ENCODE measurements at regions not wholly inside any gene's neighbourhood (a gene's known extent, or its start where the extent isn't known, plus 50 kb on each side); places are given as distances from the start of the nearest gene placed in this dataset.

DNA sequence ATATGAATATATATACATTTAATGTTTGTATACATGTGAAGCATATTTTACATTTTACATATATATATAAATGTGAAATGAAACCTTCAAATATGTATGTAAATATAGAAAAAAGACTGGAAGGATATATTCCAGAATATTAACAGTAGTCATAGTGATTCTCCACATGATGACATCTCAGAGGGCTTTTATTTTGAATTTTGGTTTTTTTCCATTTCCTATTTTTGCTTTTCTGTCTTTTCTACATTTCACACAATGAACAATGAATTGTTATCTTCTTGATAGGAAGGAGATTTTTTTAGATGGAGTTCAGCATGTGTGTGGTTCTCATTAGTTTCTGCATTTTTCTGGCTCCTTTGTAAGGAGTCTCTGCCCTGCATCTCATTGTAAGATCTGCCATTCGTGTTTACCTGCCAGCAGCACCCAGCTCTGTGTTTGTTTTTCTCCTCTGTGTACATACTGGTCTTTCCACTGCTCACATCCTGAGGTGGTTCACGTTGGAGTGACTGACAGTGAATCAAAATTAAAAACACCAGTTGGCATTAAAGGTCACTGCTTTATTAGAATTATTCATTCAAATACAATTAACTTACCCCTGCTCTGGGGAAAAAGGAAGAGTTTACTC is 425.3 kb upstream of the MDFIC2 start:
- Mint-ChIP-seq H3K27ac (no peak overlapping the region), H3K4me1 (peaks cover 9% of the 10 kb centered on the region), H3K4me3 (no peak overlapping the region), H3K36me3 (no peaks in the 10 kb centered on the region), H3K9me3 (no peaks in the 10 kb centered on the region), H3K27me3 (ENCODE audit: low read depth) (no peaks in the 10 kb centered on the region)
- CTCF ChIA-PET: no interaction called here
- TF ChIP-seq CREM (CRISPR knock-in tag; IDR thresholded peaks at IDR 0.05) (no peak), FOXP1 (CRISPR knock-in tag; IDR thresholded peaks at IDR 0.05; ENCODE audit: borderline replicate concordance) (no peak), KAT7 (CRISPR knock-in tag; IDR thresholded peaks at IDR 0.05; ENCODE audit: borderline replicate concordance) (no peak), ZNF396 (CRISPR knock-in tag; IDR thresholded peaks at IDR 0.05; ENCODE audit: borderline replicate concordance) (no peak), ETV6 (CRISPR knock-in tag; IDR thresholded peaks at IDR 0.05) (no peak), TCF7 (CRISPR knock-in tag; IDR thresholded peaks at IDR 0.05; ENCODE audit: low read depth) (no peak), PRRX2 (CRISPR knock-in tag; IDR thresholded peaks at IDR 0.05) (no peak), ZNF671 (CRISPR knock-in tag; IDR thresholded peaks at IDR 0.05) (no peak), TEAD1 (CRISPR knock-in tag; IDR thresholded peaks at IDR 0.05) (no peak), JUN (CRISPR knock-in tag; IDR thresholded peaks at IDR 0.05) (no peak), SMAD4 (CRISPR knock-in tag; IDR thresholded peaks at IDR 0.05) (no peak)
- TF ChIP-seq, protein P1, sequence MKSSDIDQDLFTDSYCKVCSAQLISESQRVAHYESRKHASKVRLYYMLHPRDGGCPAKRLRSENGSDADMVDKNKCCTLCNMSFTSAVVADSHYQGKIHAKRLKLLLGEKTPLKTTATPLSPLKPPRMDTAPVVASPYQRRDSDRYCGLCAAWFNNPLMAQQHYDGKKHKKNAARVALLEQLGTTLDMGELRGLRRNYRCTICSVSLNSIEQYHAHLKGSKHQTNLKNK (CRISPR knock-in tag; IDR thresholded peaks at IDR 0.05): no peak
- TF ChIP-seq, protein P2, sequence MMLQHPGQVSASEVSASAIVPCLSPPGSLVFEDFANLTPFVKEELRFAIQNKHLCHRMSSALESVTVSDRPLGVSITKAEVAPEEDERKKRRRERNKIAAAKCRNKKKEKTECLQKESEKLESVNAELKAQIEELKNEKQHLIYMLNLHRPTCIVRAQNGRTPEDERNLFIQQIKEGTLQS (CRISPR knock-in tag; conservative IDR thresholded peaks at IDR 0.05): no peak
- TF ChIP-seq, protein P3, sequence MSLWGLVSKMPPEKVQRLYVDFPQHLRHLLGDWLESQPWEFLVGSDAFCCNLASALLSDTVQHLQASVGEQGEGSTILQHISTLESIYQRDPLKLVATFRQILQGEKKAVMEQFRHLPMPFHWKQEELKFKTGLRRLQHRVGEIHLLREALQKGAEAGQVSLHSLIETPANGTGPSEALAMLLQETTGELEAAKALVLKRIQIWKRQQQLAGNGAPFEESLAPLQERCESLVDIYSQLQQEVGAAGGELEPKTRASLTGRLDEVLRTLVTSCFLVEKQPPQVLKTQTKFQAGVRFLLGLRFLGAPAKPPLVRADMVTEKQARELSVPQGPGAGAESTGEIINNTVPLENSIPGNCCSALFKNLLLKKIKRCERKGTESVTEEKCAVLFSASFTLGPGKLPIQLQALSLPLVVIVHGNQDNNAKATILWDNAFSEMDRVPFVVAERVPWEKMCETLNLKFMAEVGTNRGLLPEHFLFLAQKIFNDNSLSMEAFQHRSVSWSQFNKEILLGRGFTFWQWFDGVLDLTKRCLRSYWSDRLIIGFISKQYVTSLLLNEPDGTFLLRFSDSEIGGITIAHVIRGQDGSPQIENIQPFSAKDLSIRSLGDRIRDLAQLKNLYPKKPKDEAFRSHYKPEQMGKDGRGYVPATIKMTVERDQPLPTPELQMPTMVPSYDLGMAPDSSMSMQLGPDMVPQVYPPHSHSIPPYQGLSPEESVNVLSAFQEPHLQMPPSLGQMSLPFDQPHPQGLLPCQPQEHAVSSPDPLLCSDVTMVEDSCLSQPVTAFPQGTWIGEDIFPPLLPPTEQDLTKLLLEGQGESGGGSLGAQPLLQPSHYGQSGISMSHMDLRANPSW (CRISPR knock-in tag; conservative IDR thresholded peaks at IDR 0.05; ENCODE audit: low read depth): no peak
- TF ChIP-seq, protein P4, sequence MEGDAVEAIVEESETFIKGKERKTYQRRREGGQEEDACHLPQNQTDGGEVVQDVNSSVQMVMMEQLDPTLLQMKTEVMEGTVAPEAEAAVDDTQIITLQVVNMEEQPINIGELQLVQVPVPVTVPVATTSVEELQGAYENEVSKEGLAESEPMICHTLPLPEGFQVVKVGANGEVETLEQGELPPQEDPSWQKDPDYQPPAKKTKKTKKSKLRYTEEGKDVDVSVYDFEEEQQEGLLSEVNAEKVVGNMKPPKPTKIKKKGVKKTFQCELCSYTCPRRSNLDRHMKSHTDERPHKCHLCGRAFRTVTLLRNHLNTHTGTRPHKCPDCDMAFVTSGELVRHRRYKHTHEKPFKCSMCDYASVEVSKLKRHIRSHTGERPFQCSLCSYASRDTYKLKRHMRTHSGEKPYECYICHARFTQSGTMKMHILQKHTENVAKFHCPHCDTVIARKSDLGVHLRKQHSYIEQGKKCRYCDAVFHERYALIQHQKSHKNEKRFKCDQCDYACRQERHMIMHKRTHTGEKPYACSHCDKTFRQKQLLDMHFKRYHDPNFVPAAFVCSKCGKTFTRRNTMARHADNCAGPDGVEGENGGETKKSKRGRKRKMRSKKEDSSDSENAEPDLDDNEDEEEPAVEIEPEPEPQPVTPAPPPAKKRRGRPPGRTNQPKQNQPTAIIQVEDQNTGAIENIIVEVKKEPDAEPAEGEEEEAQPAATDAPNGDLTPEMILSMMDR (IDR thresholded peaks at IDR 0.05): no peak
- TF ChIP-seq, protein P5, sequence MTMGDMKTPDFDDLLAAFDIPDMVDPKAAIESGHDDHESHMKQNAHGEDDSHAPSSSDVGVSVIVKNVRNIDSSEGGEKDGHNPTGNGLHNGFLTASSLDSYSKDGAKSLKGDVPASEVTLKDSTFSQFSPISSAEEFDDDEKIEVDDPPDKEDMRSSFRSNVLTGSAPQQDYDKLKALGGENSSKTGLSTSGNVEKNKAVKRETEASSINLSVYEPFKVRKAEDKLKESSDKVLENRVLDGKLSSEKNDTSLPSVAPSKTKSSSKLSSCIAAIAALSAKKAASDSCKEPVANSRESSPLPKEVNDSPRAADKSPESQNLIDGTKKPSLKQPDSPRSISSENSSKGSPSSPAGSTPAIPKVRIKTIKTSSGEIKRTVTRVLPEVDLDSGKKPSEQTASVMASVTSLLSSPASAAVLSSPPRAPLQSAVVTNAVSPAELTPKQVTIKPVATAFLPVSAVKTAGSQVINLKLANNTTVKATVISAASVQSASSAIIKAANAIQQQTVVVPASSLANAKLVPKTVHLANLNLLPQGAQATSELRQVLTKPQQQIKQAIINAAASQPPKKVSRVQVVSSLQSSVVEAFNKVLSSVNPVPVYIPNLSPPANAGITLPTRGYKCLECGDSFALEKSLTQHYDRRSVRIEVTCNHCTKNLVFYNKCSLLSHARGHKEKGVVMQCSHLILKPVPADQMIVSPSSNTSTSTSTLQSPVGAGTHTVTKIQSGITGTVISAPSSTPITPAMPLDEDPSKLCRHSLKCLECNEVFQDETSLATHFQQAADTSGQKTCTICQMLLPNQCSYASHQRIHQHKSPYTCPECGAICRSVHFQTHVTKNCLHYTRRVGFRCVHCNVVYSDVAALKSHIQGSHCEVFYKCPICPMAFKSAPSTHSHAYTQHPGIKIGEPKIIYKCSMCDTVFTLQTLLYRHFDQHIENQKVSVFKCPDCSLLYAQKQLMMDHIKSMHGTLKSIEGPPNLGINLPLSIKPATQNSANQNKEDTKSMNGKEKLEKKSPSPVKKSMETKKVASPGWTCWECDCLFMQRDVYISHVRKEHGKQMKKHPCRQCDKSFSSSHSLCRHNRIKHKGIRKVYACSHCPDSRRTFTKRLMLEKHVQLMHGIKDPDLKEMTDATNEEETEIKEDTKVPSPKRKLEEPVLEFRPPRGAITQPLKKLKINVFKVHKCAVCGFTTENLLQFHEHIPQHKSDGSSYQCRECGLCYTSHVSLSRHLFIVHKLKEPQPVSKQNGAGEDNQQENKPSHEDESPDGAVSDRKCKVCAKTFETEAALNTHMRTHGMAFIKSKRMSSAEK (CRISPR knock-in tag; IDR thresholded peaks at IDR 0.05; ENCODE audit: borderline replicate concordance): no peak
- TF ChIP-seq, protein P6, sequence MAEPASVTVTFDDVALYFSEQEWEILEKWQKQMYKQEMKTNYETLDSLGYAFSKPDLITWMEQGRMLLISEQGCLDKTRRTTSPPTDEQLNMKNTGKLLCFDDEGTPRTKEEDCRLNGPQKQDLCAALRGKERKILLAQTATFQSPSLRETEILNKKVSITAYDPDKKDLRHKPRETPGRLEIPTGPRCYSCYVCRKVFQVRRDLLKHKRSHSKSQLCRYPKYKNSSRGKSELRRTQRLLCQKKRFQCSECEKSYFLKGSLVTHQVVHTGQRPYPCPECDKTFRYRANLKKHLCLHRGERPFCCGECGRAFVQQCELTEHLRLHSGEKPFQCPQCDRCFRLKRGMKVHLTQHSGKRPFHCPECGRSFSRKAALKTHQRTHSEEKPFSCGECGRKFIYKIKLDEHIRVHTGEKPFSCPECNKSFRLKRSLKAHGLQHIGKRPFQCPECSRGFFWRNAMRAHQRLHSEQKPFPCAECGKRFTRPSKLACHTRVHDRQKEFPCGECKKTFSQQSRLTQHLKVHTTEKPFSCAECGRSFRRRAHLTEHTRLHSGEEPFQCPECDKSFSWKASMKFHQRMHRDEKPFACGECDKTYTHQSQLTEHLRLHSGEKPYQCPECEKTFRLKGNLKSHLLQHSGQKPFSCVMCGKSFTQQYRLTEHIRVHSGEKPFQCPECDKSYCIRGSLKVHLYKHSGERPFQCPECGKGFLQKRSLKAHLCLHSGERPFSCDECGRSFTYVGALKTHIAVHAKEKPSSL (CRISPR knock-in tag; conservative IDR thresholded peaks at IDR 0.05): no peak
- TF ChIP-seq, protein P7, sequence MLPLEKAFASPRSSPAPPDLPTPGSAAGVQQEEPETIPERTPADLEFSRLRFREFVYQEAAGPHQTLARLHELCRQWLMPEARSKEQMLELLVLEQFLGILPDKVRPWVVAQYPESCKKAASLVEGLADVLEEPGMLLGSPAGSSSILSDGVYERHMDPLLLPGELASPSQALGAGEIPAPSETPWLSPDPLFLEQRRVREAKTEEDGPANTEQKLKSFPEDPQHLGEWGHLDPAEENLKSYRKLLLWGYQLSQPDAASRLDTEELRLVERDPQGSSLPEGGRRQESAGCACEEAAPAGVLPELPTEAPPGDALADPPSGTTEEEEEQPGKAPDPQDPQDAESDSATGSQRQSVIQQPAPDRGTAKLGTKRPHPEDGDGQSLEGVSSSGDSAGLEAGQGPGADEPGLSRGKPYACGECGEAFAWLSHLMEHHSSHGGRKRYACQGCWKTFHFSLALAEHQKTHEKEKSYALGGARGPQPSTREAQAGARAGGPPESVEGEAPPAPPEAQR (CRISPR knock-in tag; IDR thresholded peaks at IDR 0.05): no peak
- TF ChIP-seq, protein P8, sequence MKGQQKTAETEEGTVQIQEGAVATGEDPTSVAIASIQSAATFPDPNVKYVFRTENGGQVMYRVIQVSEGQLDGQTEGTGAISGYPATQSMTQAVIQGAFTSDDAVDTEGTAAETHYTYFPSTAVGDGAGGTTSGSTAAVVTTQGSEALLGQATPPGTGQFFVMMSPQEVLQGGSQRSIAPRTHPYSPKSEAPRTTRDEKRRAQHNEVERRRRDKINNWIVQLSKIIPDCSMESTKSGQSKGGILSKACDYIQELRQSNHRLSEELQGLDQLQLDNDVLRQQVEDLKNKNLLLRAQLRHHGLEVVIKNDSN (CRISPR knock-in tag; IDR thresholded peaks at IDR 0.05): no peak
- TF ChIP-seq, protein P9, sequence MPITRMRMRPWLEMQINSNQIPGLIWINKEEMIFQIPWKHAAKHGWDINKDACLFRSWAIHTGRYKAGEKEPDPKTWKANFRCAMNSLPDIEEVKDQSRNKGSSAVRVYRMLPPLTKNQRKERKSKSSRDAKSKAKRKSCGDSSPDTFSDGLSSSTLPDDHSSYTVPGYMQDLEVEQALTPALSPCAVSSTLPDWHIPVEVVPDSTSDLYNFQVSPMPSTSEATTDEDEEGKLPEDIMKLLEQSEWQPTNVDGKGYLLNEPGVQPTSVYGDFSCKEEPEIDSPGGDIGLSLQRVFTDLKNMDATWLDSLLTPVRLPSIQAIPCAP (CRISPR knock-in tag; IDR thresholded peaks at IDR 0.05): no peak
- ATAC-seq (peak; percentile 24; the same call in 1 of the 2 replicates), DNase-seq (ENCODE audit: low spot score) (no peak)
- POLR2A ChIA-PET: no interaction called here

All from WTC11 (cell line).